H9 (cell line): ENCODE measurements at regions not wholly inside any gene's neighbourhood (a gene's known extent, or its start where the extent isn't known, plus 50 kb on each side); places are given as distances from the start of the nearest gene placed in this dataset.

ENCODE experiments used
- DNase-seq: peaks from one replicate; pipeline ENCODE4 v3.0.0-alpha.2; 2017
- H2AFZ ChIP-seq: one replicate; pipeline ENCODE4 v1.6.1; 2013; ENCODE audit warnings: mild to moderate bottlenecking, low read length, control low read depth, moderate library complexity
- H2AK5ac ChIP-seq: 2 replicates; pipeline ENCODE4 v1.6.1; 2013; ENCODE audit warnings: low read length, control low read depth, mixed read lengths; ENCODE audit not compliant: insufficient read length
- H2BK120ac ChIP-seq: one replicate; pipeline ENCODE4 v1.6.1; 2013; ENCODE audit warnings: low read depth, mild to moderate bottlenecking, low read length, control low read depth, inconsistent platforms; ENCODE audit not compliant: poor library complexity, severe bottlenecking
- H2BK12ac ChIP-seq: 2 replicates; pipeline ENCODE4 v1.6.1; 2013; ENCODE audit warnings: low read length, control low read depth, mixed read lengths, low read depth; ENCODE audit not compliant: insufficient read length
- H2BK15ac ChIP-seq: 2 replicates; pipeline ENCODE4 v1.6.1; 2013; ENCODE audit warnings: low read depth, low read length, control low read depth
- H2BK20ac ChIP-seq: one replicate; pipeline ENCODE4 v1.6.1; 2013; ENCODE audit warnings: low read depth, mild to moderate bottlenecking, low read length, control low read depth, inconsistent platforms; ENCODE audit not compliant: poor library complexity, severe bottlenecking
- H2BK5ac ChIP-seq: 2 replicates; pipeline ENCODE4 v1.6.1; 2013; ENCODE audit warnings: low read length, control low read depth, mixed read lengths; ENCODE audit not compliant: insufficient read length
- H3K14ac ChIP-seq: 2 replicates; pipeline ENCODE4 v1.6.1; 2013; ENCODE audit warnings: low read length, control low read depth; ENCODE audit not compliant: insufficient read depth
- H3K18ac ChIP-seq: 2 replicates; pipeline ENCODE4 v1.6.1; 2013; ENCODE audit warnings: low read depth, mild to moderate bottlenecking, mixed read lengths, low read length, control low read depth; ENCODE audit not compliant: insufficient read length
- H3K23ac ChIP-seq: 2 replicates; pipeline ENCODE4 v1.6.1; 2013; ENCODE audit warnings: low read length, control low read depth, mixed read lengths, low read depth; ENCODE audit not compliant: insufficient read length
- H3K23me2 ChIP-seq: 2 replicates; pipeline ENCODE4 v1.6.1; 2013; ENCODE audit warnings: low read depth, mild to moderate bottlenecking, mixed read lengths, low read length, control low read depth; ENCODE audit not compliant: insufficient read length, poor library complexity, severe bottlenecking
- H3K27ac ChIP-seq: 2 replicates; pipeline ENCODE4 v1.5.1; 2013; ENCODE audit warnings: low read length, control low read depth, mixed read lengths, low read depth; ENCODE audit not compliant: insufficient read length
- H3K27me3 ChIP-seq: 2 replicates; pipeline ENCODE4 v1.6.1; 2013; ENCODE audit warnings: low read length, control low read depth, inconsistent platforms; ENCODE audit not compliant: insufficient read depth
- H3K4ac ChIP-seq: 2 replicates; pipeline ENCODE4 v1.6.1; 2013; ENCODE audit warnings: low read depth, mild to moderate bottlenecking, control low read depth, inconsistent platforms, low read length, moderate library complexity
- H3K4me1 ChIP-seq: 2 replicates; pipeline ENCODE4 v1.6.1; 2013; ENCODE audit warnings: low read length, control low read depth, inconsistent platforms; ENCODE audit not compliant: insufficient read depth
- H3K4me2 ChIP-seq: 2 replicates; pipeline ENCODE4 v1.6.1; 2013; ENCODE audit warnings: low read length, control low read depth, mixed read lengths; ENCODE audit not compliant: insufficient read length, insufficient read depth
- H3K56ac ChIP-seq: 2 replicates; pipeline ENCODE4 v1.6.1; 2013; ENCODE audit warnings: low read depth, mild to moderate bottlenecking, mixed read lengths, low read length, control low read depth; ENCODE audit not compliant: insufficient read length
- H3K79me1 ChIP-seq: 2 replicates; pipeline ENCODE4 v1.6.1; 2013; ENCODE audit warnings: low read depth, mild to moderate bottlenecking, moderate library complexity, low read length, control low read depth, inconsistent platforms; ENCODE audit not compliant: insufficient read depth, poor library complexity, severe bottlenecking
- H3K79me2 ChIP-seq: 2 replicates; pipeline ENCODE4 v1.6.1; 2013; ENCODE audit warnings: low read length, control low read depth, inconsistent platforms; ENCODE audit not compliant: insufficient read depth
- H3K9ac ChIP-seq: 2 replicates; pipeline ENCODE4 v1.6.1; 2013; ENCODE audit warnings: low read length, control low read depth, mixed read lengths; ENCODE audit not compliant: insufficient read length; ENCODE audit errors: extremely low read depth
- H3K9me3 ChIP-seq: one replicate; pipeline ENCODE4 v1.6.1; 2013; ENCODE audit warnings: low read depth, low read length, inconsistent platforms; ENCODE audit not compliant: control insufficient read depth
- H3T11ph ChIP-seq: one replicate; pipeline ENCODE4 v1.6.1; 2013; ENCODE audit warnings: mild to moderate bottlenecking, low read length, control low read depth, inconsistent platforms
- H4K20me1 ChIP-seq: one replicate; pipeline ENCODE4 v1.6.1; 2013; ENCODE audit not compliant: control insufficient read depth, insufficient read length, insufficient read depth
- H4K5ac ChIP-seq: 2 replicates; pipeline ENCODE4 v1.6.1; 2013; ENCODE audit warnings: low read depth, mild to moderate bottlenecking, mixed read lengths, low read length, control low read depth; ENCODE audit not compliant: insufficient read length
- H4K8ac ChIP-seq: replicated peaks from 2 replicates; pipeline ENCODE4 v1.6.1; 2013; ENCODE audit warnings: low read length, control low read depth, mixed read lengths, low read depth; ENCODE audit not compliant: insufficient read length
- H4K91ac ChIP-seq: 2 replicates; pipeline ENCODE4 v1.6.1; 2013; ENCODE audit warnings: low read depth, mild to moderate bottlenecking, moderate library complexity, mixed read lengths, low read length, control low read depth; ENCODE audit not compliant: insufficient read length
- H3K27ac Mint-ChIP-seq, 3 experiments: 2 replicates in 2 of 3; 3 replicates in 1 of 3; pipeline ENCODE4 v1.8.0; 2020 to 2021; ENCODE audit warnings: mixed read lengths in 3 of 3, mild to moderate bottlenecking in 1 of 3, moderate library complexity in 1 of 3
- H3K27me3 Mint-ChIP-seq: 2 replicates; pipeline ENCODE4 v1.8.0; 2021; ENCODE audit warnings: low read depth, mild to moderate bottlenecking, moderate library complexity, mixed read lengths
- H3K36me3 Mint-ChIP-seq, 3 experiments: 2 replicates in 2 of 3; 3 replicates in 1 of 3; pipeline ENCODE4 v1.8.0; 2020 to 2021; ENCODE audit warnings: low read depth in 3 of 3, mixed read lengths in 3 of 3; ENCODE audit not compliant: insufficient read depth in 1 of 3
- H3K4me1 Mint-ChIP-seq, 2 experiments: 2 replicates each; pipeline ENCODE4 v1.8.0; 2020; ENCODE audit warnings: mixed read lengths in 2 of 2
- H3K4me3 Mint-ChIP-seq, 2 experiments: 2 replicates in 1 of 2; 3 replicates in 1 of 2; pipeline ENCODE4 v1.8.0; 2020 to 2021; ENCODE audit warnings: mild to moderate bottlenecking in 2 of 2, mixed read lengths in 2 of 2, moderate library complexity in 1 of 2
- H3K9me3 Mint-ChIP-seq, 2 experiments: 2 replicates in 1 of 2; 3 replicates in 1 of 2; pipeline ENCODE4 v1.8.0; 2020; ENCODE audit warnings: mild to moderate bottlenecking in 2 of 2, mixed read lengths in 2 of 2, moderate library complexity in 1 of 2
- WGBS: extraction: QIAGEN DNeasy Blood & Tissue Kit; methylation state at CpG from one replicate; pipeline ENCODE4 v1.1.7; 2013; ENCODE audit warnings: missing lambda C conversion rate, low lambda C conversion rate, mixed read lengths; ENCODE audit not compliant: insufficient read length; ENCODE audit errors: extremely low coverage; 5-methylcytosine and 5-hydroxymethylcytosine counted together
- TF ChIP-seq, protein P1 (sequence below): fragments of 200-600 bp; sonication (generic); conservative IDR thresholded peaks from 3 replicates; pipeline ENCODE4 v1.8.0; 2021; ENCODE audit warnings: antibody characterized with exemption, mild to moderate bottlenecking

DNA sequence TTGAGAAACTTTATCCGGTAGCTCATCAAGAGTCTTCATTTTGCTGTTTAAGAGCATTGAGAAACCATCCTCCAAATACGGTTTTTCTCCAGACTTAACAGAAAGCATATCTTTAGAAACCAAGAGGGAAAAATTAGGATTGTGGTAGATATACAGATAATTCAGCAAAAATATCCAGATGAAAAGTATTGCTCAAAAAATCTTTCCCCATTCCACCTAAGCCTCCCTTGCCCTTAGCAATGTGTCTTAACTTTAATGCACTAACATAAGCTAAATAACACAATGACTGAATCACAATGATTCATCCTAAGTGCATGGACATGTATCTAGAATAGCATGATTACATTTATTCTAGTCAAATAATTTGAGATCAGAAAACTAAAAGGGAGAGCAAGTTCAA lies 130.3 kb upstream of the TARS1 start:
- H3K4me2 ChIP-seq, result no peak overlapping the region
- H3K27ac ChIP-seq, result no peak overlapping the region
- no CpG with 5 or more reads among the region's 2 CpGs for WGBS
- Mint-ChIP-seq H3K27ac (no peak overlapping the region), H3K27me3 (no peaks in the 10 kb centered on the region; the same call in 1 of the 2 replicates), H3K36me3 (no peaks in the 10 kb centered on the region), H3K9me3 (no peaks in the 10 kb centered on the region), H3K4me1 (no peaks in the 10 kb centered on the region), H3K4me3 (no peak overlapping the region; a peak in 1 of 5 replicates)
- H3K9me3 ChIP-seq, result no peaks in the 10 kb centered on the region
- DNase-seq, result no peak
- no peak overlapping the region for H4K91ac ChIP-seq
- H2AK5ac ChIP-seq, result no peak overlapping the region
- no peak overlapping the region for H3K14ac ChIP-seq
- H2BK15ac ChIP-seq, result no peak overlapping the region
- no peak overlapping the region for H3T11ph ChIP-seq
- H3K18ac ChIP-seq, result no peak overlapping the region
- H3K79me1 ChIP-seq, result no peaks in the 10 kb centered on the region
- H4K20me1 ChIP-seq, result no peaks in the 10 kb centered on the region
- no peaks in the 10 kb centered on the region for H3K79me2 ChIP-seq
- no peaks in the 10 kb centered on the region for H3K23me2 ChIP-seq
- no peak overlapping the region for H2AFZ ChIP-seq
- no peak overlapping the region for H4K8ac ChIP-seq
- H2BK12ac ChIP-seq, result no peak overlapping the region
- H3K23ac ChIP-seq, result no peak overlapping the region
- no peak overlapping the region for H2BK5ac ChIP-seq
- TF ChIP-seq, protein P1, sequence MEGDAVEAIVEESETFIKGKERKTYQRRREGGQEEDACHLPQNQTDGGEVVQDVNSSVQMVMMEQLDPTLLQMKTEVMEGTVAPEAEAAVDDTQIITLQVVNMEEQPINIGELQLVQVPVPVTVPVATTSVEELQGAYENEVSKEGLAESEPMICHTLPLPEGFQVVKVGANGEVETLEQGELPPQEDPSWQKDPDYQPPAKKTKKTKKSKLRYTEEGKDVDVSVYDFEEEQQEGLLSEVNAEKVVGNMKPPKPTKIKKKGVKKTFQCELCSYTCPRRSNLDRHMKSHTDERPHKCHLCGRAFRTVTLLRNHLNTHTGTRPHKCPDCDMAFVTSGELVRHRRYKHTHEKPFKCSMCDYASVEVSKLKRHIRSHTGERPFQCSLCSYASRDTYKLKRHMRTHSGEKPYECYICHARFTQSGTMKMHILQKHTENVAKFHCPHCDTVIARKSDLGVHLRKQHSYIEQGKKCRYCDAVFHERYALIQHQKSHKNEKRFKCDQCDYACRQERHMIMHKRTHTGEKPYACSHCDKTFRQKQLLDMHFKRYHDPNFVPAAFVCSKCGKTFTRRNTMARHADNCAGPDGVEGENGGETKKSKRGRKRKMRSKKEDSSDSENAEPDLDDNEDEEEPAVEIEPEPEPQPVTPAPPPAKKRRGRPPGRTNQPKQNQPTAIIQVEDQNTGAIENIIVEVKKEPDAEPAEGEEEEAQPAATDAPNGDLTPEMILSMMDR, result no peak
- no peak overlapping the region for H3K9ac ChIP-seq
- no peaks in the 10 kb centered on the region for H3K4me1 ChIP-seq
- H3K56ac ChIP-seq, result no peak overlapping the region
- no peaks in the 10 kb centered on the region for H3K27me3 ChIP-seq
- no peak overlapping the region for H4K5ac ChIP-seq
- H2BK120ac ChIP-seq, result no peak overlapping the region
- H3K4ac ChIP-seq, result no peak overlapping the region
- H2BK20ac ChIP-seq, result no peak overlapping the region
